Testis (tissue), 2 donors: ENCODE measurements at regions not wholly inside any gene's neighbourhood (a gene's known extent, or its start where the extent isn't known, plus 50 kb on each side); places are given as distances from the start of the nearest gene placed in this dataset.

Source experiments
- POLR2A ChIP-seq: fragments of 450-650 bp; IDR thresholded peaks from one replicate; pipeline ENCODE4 v1.6.1; 2017; ENCODE audit warnings: antibody characterized with exemption, mild to moderate bottlenecking, moderate library complexity
- TF ChIP-seq, protein P1 (sequence below), 3 experiments: fragments of 450-650 bp in 2 of 3; fragments of 200-600 bp in 1 of 3; sonication (generic) in 1 of 3; IDR thresholded peaks; one replicate each; pipeline ENCODE4 v1.5.1; 2016 to 2019; ENCODE audit warnings: antibody characterized with exemption in 3 of 3, mild to moderate bottlenecking in 2 of 3, moderate library complexity in 1 of 3

DNA sequence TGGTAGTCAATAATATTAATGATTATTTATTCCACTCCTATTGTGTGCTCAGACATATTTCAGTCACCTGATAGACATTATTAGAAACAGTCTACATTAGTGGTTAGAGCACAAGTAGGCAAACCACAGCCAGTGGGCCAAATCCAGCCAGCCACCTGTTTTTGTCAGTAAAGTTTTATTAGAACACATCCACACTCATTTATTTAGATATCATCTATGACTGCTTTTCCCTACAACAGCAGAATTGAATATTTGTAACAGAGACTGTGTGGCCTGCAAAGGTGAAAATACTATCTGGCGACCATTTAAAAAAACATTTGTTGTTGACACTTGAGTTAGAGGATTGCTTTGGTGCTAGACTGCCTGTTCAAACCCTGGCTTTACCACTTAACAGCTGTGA, 220.0 kb upstream of the ZFP64 start:
- TF ChIP-seq, protein P1, sequence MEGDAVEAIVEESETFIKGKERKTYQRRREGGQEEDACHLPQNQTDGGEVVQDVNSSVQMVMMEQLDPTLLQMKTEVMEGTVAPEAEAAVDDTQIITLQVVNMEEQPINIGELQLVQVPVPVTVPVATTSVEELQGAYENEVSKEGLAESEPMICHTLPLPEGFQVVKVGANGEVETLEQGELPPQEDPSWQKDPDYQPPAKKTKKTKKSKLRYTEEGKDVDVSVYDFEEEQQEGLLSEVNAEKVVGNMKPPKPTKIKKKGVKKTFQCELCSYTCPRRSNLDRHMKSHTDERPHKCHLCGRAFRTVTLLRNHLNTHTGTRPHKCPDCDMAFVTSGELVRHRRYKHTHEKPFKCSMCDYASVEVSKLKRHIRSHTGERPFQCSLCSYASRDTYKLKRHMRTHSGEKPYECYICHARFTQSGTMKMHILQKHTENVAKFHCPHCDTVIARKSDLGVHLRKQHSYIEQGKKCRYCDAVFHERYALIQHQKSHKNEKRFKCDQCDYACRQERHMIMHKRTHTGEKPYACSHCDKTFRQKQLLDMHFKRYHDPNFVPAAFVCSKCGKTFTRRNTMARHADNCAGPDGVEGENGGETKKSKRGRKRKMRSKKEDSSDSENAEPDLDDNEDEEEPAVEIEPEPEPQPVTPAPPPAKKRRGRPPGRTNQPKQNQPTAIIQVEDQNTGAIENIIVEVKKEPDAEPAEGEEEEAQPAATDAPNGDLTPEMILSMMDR (IDR thresholded peaks at IDR 0.05) = no peak
- TF ChIP-seq POLR2A = no peak
